OCI-LY7 (cell line): ENCODE measurements at regions not wholly inside any gene's neighbourhood (a gene's known extent, or its start where the extent isn't known, plus 50 kb on each side); places are given as distances from the start of the nearest gene placed in this dataset.
A peak's percentile ranks its signal among the peaks of the same experiment; 100 is the strongest.

Source experiments
- CTCF ChIP-seq: fragments of 200-600 bp; sonication (generic); conservative IDR thresholded peaks from 2 replicates; pipeline ENCODE4 v1.5.1; 2014; ENCODE audit warnings: mild to moderate bottlenecking, antibody characterized with exemption, low read length, moderate library complexity, mixed read lengths
- EZH2phosphoT487 ChIP-seq: fragments of 200-600 bp; sonication (generic); IDR thresholded peaks from 2 replicates; pipeline ENCODE4 v1.6.1; 2018; ENCODE audit warnings: low read depth, borderline replicate concordance, mild to moderate bottlenecking, mixed run types, antibody characterized with exemption, low read length, moderate library complexity, mixed read lengths

- peak; percentile 99 for TF ChIP-seq CTCF
- TF ChIP-seq EZH2phosphoT487, result no peak
These were observed 120.1 kb upstream of the MAX start for GRCh38 chr14:65222440-65222858.
